ENCODE measurements at regions not wholly inside any gene's neighbourhood (a gene's known extent, or its start where the extent isn't known, plus 50 kb on each side); places are given as distances from the start of the nearest gene placed in this dataset.

GRCh38 chr14:101364503-101365328, 196.6 kb upstream of the DIO3 start (continued):
- TF ChIP-seq ZNF510 (CRISPR knock-in tag; IDR thresholded peaks at IDR 0.05; ENCODE audit: low read depth) (no peak), RBAK (CRISPR knock-in tag; IDR thresholded peaks at IDR 0.05) (no peak), ZNF704 (CRISPR knock-in tag; IDR thresholded peaks at IDR 0.05; ENCODE audit: borderline replicate concordance) (no peak), ZNF101 (CRISPR knock-in tag; IDR thresholded peaks at IDR 0.05; ENCODE audit: borderline replicate concordance, low read depth) (no peak), ZNF232 (CRISPR knock-in tag; IDR thresholded peaks at IDR 0.05; ENCODE audit: borderline replicate concordance) (no peak), RXRB (CRISPR knock-in tag; IDR thresholded peaks at IDR 0.05; ENCODE audit: borderline replicate concordance) (no peak), CEBPB (IDR thresholded peaks at IDR 0.05; ENCODE audit: borderline replicate concordance, low read depth, low read length) (peak; percentile 89), KLF16 (CRISPR knock-in tag; IDR thresholded peaks at IDR 0.05) (no peak), ZNF770 (CRISPR knock-in tag; IDR thresholded peaks at IDR 0.05) (no peak), MNT (IDR thresholded peaks at IDR 0.05) (no peak), ZNF687 (CRISPR knock-in tag; IDR thresholded peaks at IDR 0.05) (peak; percentile 52; the same call in 1 of the 2 replicates), CAMTA2 (CRISPR knock-in tag; IDR thresholded peaks at IDR 0.05; ENCODE audit: borderline replicate concordance) (no peak), CHD2 (IDR thresholded peaks at IDR 0.05; ENCODE audit: low read depth, low read length) (no peak), ZFX (CRISPR knock-in tag; IDR thresholded peaks at IDR 0.05; ENCODE audit: low read depth) (0 out of 2 replicates have a peak, but pooled peaks have one; percentile 21), ZNF260 (CRISPR knock-in tag; IDR thresholded peaks at IDR 0.05; ENCODE audit: borderline replicate concordance, low read depth) (no peak), RELA (CRISPR knock-in tag; IDR thresholded peaks at IDR 0.05) (no peak), EP300 (IDR thresholded peaks at IDR 0.05; ENCODE audit: low read depth in 2 of 2, low read length in 2 of 2) (no peak), EP300 (CRISPR knock-in tag; IDR thresholded peaks at IDR 0.05; ENCODE audit: borderline replicate concordance) (no peak), NCOA1 (CRISPR knock-in tag; IDR thresholded peaks at IDR 0.05) (no peak), TARDBP (CRISPR knock-in tag; IDR thresholded peaks at IDR 0.05) (no peak), ELF3 (CRISPR knock-in tag; IDR thresholded peaks at IDR 0.05) (no peak)
